NCI-H2029 treated with DMSO at 0.1 percent for 48 hours (cell line): ENCODE measurements at regions not wholly inside any gene's neighbourhood (a gene's known extent, or its start where the extent isn't known, plus 50 kb on each side); places are given as distances from the start of the nearest gene placed in this dataset.
A peak's percentile ranks its signal among the peaks of the same experiment; 100 is the strongest.

ENCODE experiments used
- DNase-seq: peaks from one replicate; lab custom pipeline; 2025; lab: John Stamatoyannopoulos, UW

DNA sequence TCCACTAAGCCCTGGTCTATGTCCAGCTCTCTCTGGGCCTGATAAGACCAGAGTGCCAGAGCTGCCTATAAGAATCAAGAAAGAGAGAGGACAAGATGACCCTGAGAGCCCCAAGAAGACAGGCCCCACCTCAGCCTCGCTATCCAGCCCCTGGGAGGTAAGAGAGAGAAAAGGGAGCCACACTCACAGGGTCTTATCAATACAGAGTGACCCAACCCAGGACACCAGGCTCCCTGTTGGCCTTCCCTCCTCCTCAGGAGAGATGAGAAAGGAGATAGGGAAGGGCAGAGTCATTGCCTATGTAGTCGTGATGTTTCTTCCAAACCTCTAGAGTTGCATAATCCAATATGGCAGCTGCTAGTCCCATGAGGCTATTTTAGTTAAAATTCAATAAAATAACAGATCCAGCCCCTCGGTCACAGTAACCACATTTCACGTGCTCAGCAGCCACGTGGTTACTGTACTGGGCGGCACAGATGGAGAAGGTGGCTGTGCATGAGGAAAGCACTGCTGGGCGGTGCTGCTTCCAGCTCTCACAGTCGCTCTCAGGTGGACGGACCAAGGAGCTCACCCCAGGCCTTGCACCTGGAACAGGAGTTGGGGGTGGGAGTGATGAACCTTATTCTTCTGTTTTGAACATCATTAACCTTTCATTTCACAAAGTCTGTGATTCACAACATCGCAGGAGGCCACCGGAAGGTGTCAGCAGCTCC lies 525.8 kb downstream of the SHQ1 start:
- no peak for DNase-seq

- no peak for DNase-seq
Observed at GRCh38 chr3:72320955-72321303, 527.3 kb downstream of the SHQ1 start.

GRCh38 chr3:72320095-72320954 lies 527.9 kb downstream of the SHQ1 start:
- no peak for DNase-seq

DNA sequence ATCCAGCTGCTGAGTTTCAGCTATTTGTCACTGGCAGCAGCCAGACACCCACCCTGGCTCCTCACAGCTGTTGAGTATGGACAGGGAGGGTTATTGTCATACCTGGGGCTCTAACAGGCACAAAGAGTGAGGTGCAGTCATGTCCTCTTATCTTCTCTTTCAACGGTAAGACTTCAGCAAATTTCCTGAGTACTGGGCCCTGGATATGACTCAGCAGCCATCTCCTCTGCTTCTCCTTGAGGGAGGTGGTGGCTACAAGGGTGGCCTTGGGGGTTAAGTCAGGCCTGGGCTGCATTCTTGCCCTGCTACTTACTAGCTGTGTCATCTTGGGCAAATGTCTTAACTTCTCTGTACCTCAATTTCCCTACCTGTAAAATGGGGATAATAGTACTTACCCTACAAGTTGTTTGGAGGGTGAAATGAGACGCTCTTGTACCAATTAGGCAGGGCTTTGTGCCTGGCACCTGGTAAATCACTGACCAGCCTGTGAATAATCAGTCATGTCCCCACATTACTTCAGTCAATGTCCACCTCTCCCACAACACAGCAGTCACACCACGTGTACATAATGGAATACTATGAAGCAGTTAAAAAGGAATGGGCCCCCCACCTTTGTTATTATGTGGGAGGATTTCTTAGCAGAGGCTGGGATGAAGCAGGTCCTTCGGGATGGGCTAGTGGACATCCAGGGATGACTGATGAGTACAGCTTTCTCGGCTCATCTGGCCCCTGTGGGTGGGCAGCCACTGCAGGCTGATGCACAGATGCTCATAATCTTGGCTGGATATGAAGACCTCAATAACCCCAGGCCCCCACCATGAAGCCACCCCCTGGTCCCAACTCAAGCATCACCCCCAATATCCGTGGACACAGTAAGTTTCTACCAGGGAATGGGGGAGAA lies 528.8 kb downstream of the SHQ1 start:
- no peak for DNase-seq

- DNase-seq = no peak
Observed at GRCh38 chr3:72318504-72319193, 529.6 kb downstream of the SHQ1 start.

DNA sequence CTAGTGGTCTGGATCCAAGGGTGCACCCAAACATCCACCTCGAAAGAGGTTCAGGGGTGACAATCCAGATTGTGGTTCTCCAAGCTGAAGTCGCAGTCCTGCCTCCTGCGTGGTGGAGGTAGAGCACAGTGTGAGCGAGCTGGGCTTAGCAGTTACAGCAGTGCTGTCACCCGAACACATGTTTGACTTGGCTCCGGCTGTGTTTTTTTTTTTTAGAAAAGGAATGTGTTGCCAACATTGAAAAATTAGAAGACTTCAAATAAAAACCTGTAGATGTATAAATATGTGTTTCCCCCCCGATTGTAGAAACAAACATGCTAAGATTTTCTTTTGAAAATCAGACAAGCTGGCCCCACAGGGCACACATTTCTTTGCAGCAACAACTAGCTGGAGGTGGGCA lies 530.8 kb downstream of the SHQ1 start:
- DNase-seq = no peak

GRCh38 chr3:72316501-72317279 lies 531.6 kb downstream of the SHQ1 start:
- DNase-seq = no peak

- DNase-seq = no peak
Observed at GRCh38 chr3:72313308-72313707, 528.4 kb upstream of the PROK2 start.

DNA sequence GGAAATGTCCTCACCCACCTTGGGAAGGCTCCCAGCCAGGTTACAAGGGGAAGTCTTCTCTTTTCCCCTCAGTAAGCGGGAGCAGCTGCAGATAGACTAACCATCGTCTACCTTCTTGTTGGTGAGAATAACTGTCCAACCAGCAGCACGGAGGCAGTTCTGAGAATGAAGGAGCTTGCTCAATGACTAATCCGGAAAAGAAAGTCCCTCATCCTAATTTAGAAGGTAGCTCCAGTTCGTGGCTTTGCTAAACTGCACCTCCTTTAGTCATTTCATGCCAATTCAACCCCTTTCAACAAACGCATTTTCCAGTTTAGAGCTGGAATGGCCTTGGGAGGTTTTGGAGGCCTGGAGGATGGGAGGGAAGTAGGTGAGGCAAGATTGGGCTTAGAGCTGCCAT lies 527.4 kb upstream of the PROK2 start:
- no peak for DNase-seq

- DNase-seq = no peak
Observed at GRCh38 chr3:72311425-72311824, 526.5 kb upstream of the PROK2 start.

DNA sequence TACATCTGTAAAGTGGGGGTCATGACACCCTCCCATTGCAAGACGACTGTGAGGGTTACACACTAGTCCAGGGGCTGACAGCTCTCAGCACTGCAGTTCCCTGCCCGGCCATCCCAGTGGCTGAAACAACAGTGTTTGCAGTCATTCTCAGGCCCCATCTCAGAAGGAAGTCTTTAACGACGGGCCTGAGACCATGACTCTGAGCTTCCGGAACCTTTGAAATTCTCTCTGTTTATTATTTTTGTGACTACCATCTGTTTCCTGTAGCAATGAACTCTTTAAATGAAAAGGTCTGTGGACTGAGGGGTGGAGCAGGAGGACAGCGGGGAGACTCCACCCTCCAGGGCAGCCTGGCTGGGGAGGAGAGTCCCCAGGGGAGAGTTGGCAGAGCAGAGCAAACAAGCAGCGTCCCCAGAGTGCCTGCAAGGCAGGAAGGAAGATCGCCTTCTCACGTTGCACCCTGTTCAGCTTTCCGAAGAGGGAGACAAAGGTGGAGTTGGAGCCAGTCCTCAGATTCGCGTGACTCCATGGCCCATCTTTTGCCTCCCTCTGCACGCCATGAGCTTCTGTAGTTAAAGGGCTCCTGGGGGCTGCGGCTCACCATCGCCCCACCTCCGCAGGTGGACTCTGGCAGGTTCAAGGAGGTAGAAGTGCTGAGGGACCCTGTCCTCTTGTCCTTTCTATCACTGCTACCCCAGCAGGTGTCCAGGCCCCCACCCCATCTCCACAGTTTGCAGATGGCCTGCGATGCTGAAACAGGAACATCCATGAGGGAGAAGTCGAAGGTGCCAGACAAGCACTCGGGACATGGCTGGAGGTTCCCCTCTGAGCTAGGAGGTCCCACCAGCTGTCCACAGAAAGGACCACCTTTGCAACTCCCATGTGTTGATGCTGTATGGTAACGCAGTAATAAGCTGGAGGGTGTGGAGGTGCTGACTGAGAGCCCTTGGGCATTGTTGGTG lies 525.8 kb upstream of the PROK2 start:
- DNase-seq = no peak

DNA sequence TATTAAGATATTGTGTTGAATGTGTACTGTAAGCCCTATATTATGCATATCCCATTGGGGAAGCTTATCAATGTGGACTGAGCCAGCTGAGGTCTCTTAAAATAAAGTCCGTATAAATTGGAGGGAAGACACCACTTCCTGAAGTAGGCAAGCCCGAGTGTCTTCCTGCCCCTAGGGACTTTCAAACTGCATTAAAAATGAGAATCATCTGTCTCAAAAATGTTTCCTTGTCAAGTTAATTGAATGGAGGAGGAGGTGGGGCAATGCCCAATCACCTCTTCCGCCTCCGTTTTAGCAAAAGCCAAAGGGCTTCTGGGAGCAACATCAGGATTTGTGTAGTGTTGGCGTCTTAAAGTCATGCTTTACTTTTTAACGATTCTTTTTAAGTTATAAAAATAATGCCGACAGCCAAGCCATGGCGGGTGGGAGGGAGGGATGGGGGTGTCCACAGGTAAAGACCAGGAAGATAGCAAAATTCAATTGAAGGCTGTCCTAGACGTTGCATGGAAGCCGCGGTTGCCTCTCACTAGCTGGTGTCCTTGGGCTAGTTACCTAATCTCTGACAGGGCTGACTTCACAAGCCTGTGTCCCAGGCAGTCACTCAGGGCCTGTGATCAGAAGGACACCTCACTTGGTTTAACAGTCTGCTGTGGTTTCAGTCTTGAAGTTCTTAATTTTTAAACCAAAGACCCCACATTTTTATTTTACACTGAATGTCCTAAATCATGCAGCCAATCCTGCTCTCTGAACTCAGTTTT lies 524.9 kb upstream of the PROK2 start:
- DNase-seq = no peak

- no peak for DNase-seq
Observed at GRCh38 chr3:72308641-72309040, 523.7 kb upstream of the PROK2 start.

- DNase-seq = no peak
Observed at GRCh38 chr3:72307438-72308115, 522.6 kb upstream of the PROK2 start.

DNA sequence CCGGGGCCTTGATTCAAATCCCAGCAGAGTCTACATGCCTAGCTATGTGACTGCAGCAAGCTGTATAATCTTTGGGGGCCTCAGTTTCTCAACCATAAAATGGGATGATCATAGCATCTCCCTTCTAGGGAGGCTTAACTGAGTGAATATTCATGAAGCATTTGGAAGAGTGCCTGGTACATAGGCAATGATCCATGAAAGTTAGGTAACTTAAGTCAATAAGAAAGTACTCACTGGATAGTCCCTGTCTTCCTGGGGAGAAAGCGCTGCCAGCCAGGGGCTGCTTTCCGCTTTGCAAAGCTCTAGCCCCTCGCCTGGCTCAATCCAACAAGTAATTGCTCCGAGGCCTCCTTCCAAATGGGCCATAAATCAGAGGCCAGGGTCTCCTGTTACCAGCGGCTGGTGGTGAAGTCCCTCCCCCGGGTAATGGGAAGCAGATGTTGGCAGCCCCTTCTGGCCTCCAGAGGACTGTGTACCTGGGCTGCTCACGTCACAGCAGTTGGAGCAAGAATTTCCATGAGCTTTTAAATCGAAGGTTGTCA lies 521.9 kb upstream of the PROK2 start:
- DNase-seq = peak; percentile 31

- no peak for DNase-seq
Observed at GRCh38 chr3:72303926-72304325, 519.0 kb upstream of the PROK2 start.

- DNase-seq = no peak
Observed at GRCh38 chr3:72301779-72302178, 516.8 kb upstream of the PROK2 start.

GRCh38 chr3:72300621-72301020 lies 515.7 kb upstream of the PROK2 start:
- no peak for DNase-seq
